Esophagus squamous epithelium (tissue), 5 donors: ENCODE measurements at regions not wholly inside any gene's neighbourhood (a gene's known extent, or its start where the extent isn't known, plus 50 kb on each side); places are given as distances from the start of the nearest gene placed in this dataset.

Source experiments
- DNase-seq: peaks from one replicate; lab custom pipeline; 2025; lab: John Stamatoyannopoulos, UW
- H3K27ac ChIP-seq, 4 donors: fragments of 200-600 bp; sonication (generic); one replicate each; pipeline ENCODE4 v1.5.1; 2016 to 2019; ENCODE audit warnings: mild to moderate bottlenecking in 1 of 4
- H3K27me3 ChIP-seq, 4 donors: fragments of 200-600 bp; sonication (generic); 1 replicate in 3 of 4; 2 replicates in 1 of 4; pipeline versions ENCODE4 v1.5.1 to v1.6.0; 2017 to 2021; ENCODE audit warnings: antibody characterized with exemption in 1 of 4
- H3K36me3 ChIP-seq, 3 donors: fragments of 200-600 bp; sonication (generic); one replicate each; pipeline ENCODE4 v1.5.1; 2016 to 2019
- H3K4me1 ChIP-seq, 3 donors: fragments of 200-600 bp; sonication (generic); one replicate each; pipeline ENCODE4 v1.5.1; 2017 to 2019
- H3K4me3 ChIP-seq, 4 donors: fragments of 200-600 bp; sonication (generic); 1 replicate in 3 of 4; 2 replicates in 1 of 4; pipeline ENCODE4 v1.5.1; 2016 to 2019; ENCODE audit warnings: mild to moderate bottlenecking in 2 of 4, moderate library complexity in 1 of 4
- H3K9me3 ChIP-seq, 3 donors: fragments of 200-600 bp; sonication (generic); one replicate each; pipeline ENCODE4 v1.5.1; 2016 to 2019
- POLR2A ChIP-seq, 4 donors: fragments of 450-650 bp; IDR thresholded peaks; one replicate each; pipeline ENCODE4 v1.6.1; 2017; ENCODE audit warnings: antibody characterized with exemption in 4 of 4, mild to moderate bottlenecking in 4 of 4, moderate library complexity in 3 of 4
- WGBS, 2 donors: methylation state at CpG; one replicate each; pipeline ENCODE4 v1.1.5; 2018; 5-methylcytosine and 5-hydroxymethylcytosine counted together
- intact Hi-C: fragments of 100-400 bp; cut with DNase I; formaldehyde crosslinking; loops from one replicate; pipeline ENCODE4 v1.15.0; 2022
- TF ChIP-seq, protein P1 (sequence below), 6 experiments: fragments of 450-650 bp in 4 of 6; fragments of 200-600 bp in 2 of 6; sonication (generic) in 2 of 6; IDR thresholded peaks; one replicate each; pipeline ENCODE4 v1.5.1; 2016 to 2019; ENCODE audit warnings: antibody characterized with exemption in 6 of 6, mild to moderate bottlenecking in 4 of 6, moderate library complexity in 4 of 6
- donor health status: DM: yes; HTN: yes; CAD: no.

GRCh38 chr16:35192993-35193392 is 1733.6 kb downstream of the TP53TG3F start:
- TF ChIP-seq, protein P1, sequence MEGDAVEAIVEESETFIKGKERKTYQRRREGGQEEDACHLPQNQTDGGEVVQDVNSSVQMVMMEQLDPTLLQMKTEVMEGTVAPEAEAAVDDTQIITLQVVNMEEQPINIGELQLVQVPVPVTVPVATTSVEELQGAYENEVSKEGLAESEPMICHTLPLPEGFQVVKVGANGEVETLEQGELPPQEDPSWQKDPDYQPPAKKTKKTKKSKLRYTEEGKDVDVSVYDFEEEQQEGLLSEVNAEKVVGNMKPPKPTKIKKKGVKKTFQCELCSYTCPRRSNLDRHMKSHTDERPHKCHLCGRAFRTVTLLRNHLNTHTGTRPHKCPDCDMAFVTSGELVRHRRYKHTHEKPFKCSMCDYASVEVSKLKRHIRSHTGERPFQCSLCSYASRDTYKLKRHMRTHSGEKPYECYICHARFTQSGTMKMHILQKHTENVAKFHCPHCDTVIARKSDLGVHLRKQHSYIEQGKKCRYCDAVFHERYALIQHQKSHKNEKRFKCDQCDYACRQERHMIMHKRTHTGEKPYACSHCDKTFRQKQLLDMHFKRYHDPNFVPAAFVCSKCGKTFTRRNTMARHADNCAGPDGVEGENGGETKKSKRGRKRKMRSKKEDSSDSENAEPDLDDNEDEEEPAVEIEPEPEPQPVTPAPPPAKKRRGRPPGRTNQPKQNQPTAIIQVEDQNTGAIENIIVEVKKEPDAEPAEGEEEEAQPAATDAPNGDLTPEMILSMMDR (IDR thresholded peaks at IDR 0.05), result no peak
- no peak for TF ChIP-seq POLR2A (IDR thresholded peaks at IDR 0.05)
- Histone ChIP-seq H3K9me3 (no peaks in the 10 kb centered on the region), H3K27me3 (no peaks in the 10 kb centered on the region), H3K4me1 (no peaks in the 10 kb centered on the region), H3K27ac (no peak overlapping the region), H3K36me3 (no peaks in the 10 kb centered on the region), H3K4me3 (no peak overlapping the region)
- 79 to 84% methylated on average over 4 of the region's 4 CpGs for WGBS, 2 donors
- intact Hi-C loops, result no loop called here
- DNase-seq, result no peak

DNA sequence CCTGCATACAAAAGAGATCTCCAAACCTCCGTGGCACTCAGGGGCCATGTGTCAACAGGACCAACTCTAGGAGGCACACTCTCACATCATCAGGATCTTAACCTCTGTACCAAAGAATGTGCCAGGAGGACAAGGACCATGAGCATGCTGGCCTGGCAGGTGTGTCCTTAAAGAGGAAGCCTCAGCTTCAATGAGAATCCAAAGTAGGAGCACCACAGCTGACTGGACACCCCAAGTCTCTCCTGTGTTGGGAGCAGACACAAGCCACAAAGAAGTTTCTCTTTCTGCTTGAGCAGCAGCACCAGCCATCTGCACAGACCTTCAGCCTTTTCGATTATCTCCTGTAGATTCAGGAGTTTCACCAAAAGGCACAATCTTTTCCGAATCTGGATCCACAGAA is 1734.5 kb downstream of the TP53TG3F start:
- Histone ChIP-seq H3K27ac (no peak overlapping the region), H3K9me3 (no peaks in the 10 kb centered on the region), H3K27me3 (no peaks in the 10 kb centered on the region), H3K4me3 (no peak overlapping the region), H3K36me3 (no peaks in the 10 kb centered on the region), H3K4me1 (no peaks in the 10 kb centered on the region)
- intact Hi-C loops, result no loop called here
- DNase-seq, result no peak
- WGBS, 2 donors, result 73 to 78% methylated on average over 2 of the region's 3 CpGs
- TF ChIP-seq, protein P1 (IDR thresholded peaks at IDR 0.05), result no peak
- no peak for TF ChIP-seq POLR2A (IDR thresholded peaks at IDR 0.05)

DNA sequence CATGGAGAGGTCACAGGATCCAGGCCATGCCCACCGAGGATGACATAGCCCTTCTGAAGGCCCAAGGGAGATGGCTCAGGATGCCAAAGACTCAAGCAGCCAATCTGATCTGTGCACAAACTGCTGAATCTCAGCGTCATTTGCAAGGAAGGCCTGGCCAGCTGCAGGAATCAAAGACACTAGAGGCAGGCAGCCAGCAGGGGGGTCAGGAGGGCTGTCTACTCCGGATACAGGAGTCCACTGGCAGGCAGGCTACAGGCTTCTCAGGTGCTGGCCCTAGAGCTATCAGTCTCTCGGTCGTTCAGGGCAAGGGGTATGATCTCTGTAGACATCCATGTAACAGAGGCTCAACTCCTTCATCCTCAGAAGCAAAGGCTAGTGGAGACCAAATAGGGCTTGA is 1735.3 kb downstream of the TP53TG3F start:
- intact Hi-C loops, result no loop called here
- Histone ChIP-seq H3K36me3 (no peaks in the 10 kb centered on the region), H3K9me3 (no peaks in the 10 kb centered on the region), H3K4me1 (no peaks in the 10 kb centered on the region), H3K27ac (no peak overlapping the region), H3K27me3 (no peaks in the 10 kb centered on the region), H3K4me3 (no peak overlapping the region)
- WGBS, 2 donors, result 78 to 85% methylated on average over 3 to 4 of the region's 5 CpGs
- DNase-seq, result no peak
- TF ChIP-seq POLR2A (IDR thresholded peaks at IDR 0.05), result no peak
- TF ChIP-seq, protein P1 (IDR thresholded peaks at IDR 0.05), result no peak

GRCh38 chr16:35195173-35195863 is 1735.9 kb downstream of the TP53TG3F start:
- no peak for DNase-seq
- H3K27ac ChIP-seq, result no peak overlapping the region
- H3K9me3 ChIP-seq, result no peaks in the 10 kb centered on the region
- intact Hi-C loops, result no loop called here
- H3K4me1 ChIP-seq, result no peaks in the 10 kb centered on the region
- H3K27me3 ChIP-seq, result no peaks in the 10 kb centered on the region
- H3K36me3 ChIP-seq, result no peaks in the 10 kb centered on the region
- WGBS, 2 donors, result 70 to 81% methylated on average over 18 to 21 of the region's 29 CpGs
- H3K4me3 ChIP-seq, result no peak overlapping the region
- TF ChIP-seq, protein P1 (IDR thresholded peaks at IDR 0.05), result no peak
- TF ChIP-seq POLR2A (IDR thresholded peaks at IDR 0.05), result no peak

GRCh38 chr16:35195864-35196216 is 1736.4 kb downstream of the TP53TG3F start:
- no peak overlapping the region for H3K4me3 ChIP-seq
- H3K27me3 ChIP-seq, result no peaks in the 10 kb centered on the region
- intact Hi-C loops, result no loop called here
- DNase-seq, result no peak
- H3K4me1 ChIP-seq, result no peaks in the 10 kb centered on the region
- H3K27ac ChIP-seq, result no peak overlapping the region
- TF ChIP-seq, protein P1 (IDR thresholded peaks at IDR 0.05), result no peak
- TF ChIP-seq POLR2A (IDR thresholded peaks at IDR 0.05), result no peak
- H3K36me3 ChIP-seq, result no peaks in the 10 kb centered on the region
- 90% methylated on average over 2 of the region's 15 CpGs; no CpG with 5 or more reads in 1 of the 2 donors for WGBS, 2 donors
- no peaks in the 10 kb centered on the region for H3K9me3 ChIP-seq
